Activated naive CD8-positive, alpha-beta T cell treated with anti-CD3 and anti-CD28 coated beads, Interleukin-2, amount 10 ng/mL, durations not matched to agents 7 days and 5 days (primary cell): ENCODE measurements at regions not wholly inside any gene's neighbourhood (a gene's known extent, or its start where the extent isn't known, plus 50 kb on each side); places are given as distances from the start of the nearest gene placed in this dataset.

Experiments
- ATAC-seq: fragments of 150-1000 bp; cut with Tn5 transposase; one replicate; pipeline ENCODE4 v1.10.0; 2021; ENCODE audit warnings: low read depth, moderate library complexity
- POLR2A ChIA-PET: fragments of 350-600 bp; sonication (Branson Sonifier 250); formaldehyde crosslinking; loops from one replicate; lab custom pipeline; 2021; ENCODE audit warnings: antibody characterized with exemption; lab: Charles Lee
- DNase-seq: peaks from one replicate; pipeline ENCODE4 v3.0.0; 2021
- H3K27ac Mint-ChIP-seq: one replicate; pipeline ENCODE4 v1.8.0; 2022; ENCODE audit warnings: mild to moderate bottlenecking, mixed read lengths
- H3K27me3 Mint-ChIP-seq: one replicate; pipeline ENCODE4 v1.8.0; 2022; ENCODE audit warnings: mild to moderate bottlenecking, moderate library complexity, mixed read lengths
- H3K36me3 Mint-ChIP-seq: one replicate; pipeline ENCODE4 v1.8.0; 2021; ENCODE audit warnings: mild to moderate bottlenecking, mixed read lengths
- H3K4me1 Mint-ChIP-seq: one replicate; pipeline ENCODE4 v1.8.0; 2021; ENCODE audit warnings: mixed read lengths
- H3K4me3 Mint-ChIP-seq: one replicate; pipeline ENCODE4 v1.8.0; 2022; ENCODE audit warnings: mild to moderate bottlenecking, moderate library complexity, mixed read lengths
- H3K9me3 Mint-ChIP-seq: one replicate; pipeline ENCODE4 v1.8.0; 2021; ENCODE audit warnings: mixed read lengths

DNA sequence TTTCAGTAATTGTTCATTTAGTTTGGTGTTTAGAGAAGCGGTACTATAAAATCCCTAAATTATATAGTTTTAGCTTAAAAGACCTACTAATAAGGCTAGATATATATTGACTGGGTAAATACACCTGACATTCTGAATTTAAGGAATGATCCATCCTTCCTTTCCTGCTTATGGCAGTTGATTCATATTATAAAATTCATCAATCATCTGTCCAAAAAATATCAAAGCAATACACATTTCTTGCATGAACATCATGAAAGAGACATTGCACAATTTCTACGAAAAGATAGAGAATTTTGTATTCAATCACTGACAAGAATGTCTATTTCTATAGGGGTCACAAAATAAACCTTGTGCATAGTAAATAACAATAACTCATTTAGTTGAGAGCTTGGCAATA lies 514.9 kb downstream of the SLITRK6 start:
- no peaks in the 10 kb centered on the region for H3K27me3 Mint-ChIP-seq
- no peaks in the 10 kb centered on the region for H3K4me1 Mint-ChIP-seq
- ATAC-seq (no peak), DNase-seq (no peak)
- no peak overlapping the region for H3K4me3 Mint-ChIP-seq
- no peaks in the 10 kb centered on the region for H3K9me3 Mint-ChIP-seq
- H3K36me3 Mint-ChIP-seq: no peaks in the 10 kb centered on the region
- H3K27ac Mint-ChIP-seq: no peak overlapping the region
- POLR2A ChIA-PET: no interaction called here

DNA sequence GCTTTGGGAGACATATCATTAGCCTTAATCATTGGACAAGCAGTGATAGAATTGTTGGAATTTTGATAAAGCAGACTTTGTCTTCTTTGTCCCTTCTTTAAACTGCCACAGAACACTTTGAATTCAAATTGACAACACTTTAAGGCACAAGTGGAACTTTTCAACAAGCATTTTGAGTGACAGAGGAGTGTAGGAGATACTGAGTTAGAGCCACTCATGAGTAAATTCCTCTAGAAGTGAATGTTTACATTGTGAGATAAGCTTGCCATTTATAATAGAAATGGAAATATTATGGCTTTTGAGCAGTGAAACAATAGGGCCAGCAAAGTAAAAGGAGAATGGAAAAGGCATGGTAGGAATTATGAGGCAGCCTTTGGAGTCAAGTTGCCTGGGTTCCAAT lies 515.8 kb downstream of the SLITRK6 start:
- Mint-ChIP-seq H3K36me3 (no peaks in the 10 kb centered on the region), H3K27ac (no peak overlapping the region)

DNA sequence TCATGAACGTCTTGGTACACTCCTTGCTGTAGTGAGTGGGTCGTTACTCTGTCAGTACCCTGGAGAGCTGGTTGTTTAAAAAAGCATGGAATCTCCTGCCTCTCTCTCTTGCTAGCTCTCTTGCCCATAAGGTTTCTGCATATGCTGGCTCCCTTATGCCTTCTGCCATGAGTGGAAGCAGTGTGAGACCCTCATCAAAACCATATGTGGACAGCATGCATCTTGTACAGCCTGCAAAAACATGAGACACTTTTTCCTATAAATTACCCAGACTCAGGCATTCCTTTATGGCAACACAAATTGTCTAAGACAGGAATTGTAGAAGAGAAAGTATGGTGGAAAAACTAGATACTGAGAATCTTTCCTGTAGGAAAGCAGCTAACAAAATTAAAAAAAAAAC lies 516.3 kb downstream of the SLITRK6 start:
- Mint-ChIP-seq H3K36me3 (no peaks in the 10 kb centered on the region), H3K4me1 (no peaks in the 10 kb centered on the region), H3K27ac (no peak overlapping the region), H3K27me3 (no peaks in the 10 kb centered on the region), H3K4me3 (no peak overlapping the region), H3K9me3 (no peaks in the 10 kb centered on the region)
- DNase-seq: no peak
- no peak for ATAC-seq
- POLR2A ChIA-PET: no interaction called here

More for the DNA sequence above, 515.8 kb downstream of the SLITRK6 start:
- DNase-seq: no peak
- Mint-ChIP-seq H3K4me3 (no peak overlapping the region), H3K9me3 (no peaks in the 10 kb centered on the region), H3K4me1 (no peaks in the 10 kb centered on the region), H3K27me3 (no peaks in the 10 kb centered on the region)
- ATAC-seq: no peak
- POLR2A ChIA-PET: no interaction called here

DNA sequence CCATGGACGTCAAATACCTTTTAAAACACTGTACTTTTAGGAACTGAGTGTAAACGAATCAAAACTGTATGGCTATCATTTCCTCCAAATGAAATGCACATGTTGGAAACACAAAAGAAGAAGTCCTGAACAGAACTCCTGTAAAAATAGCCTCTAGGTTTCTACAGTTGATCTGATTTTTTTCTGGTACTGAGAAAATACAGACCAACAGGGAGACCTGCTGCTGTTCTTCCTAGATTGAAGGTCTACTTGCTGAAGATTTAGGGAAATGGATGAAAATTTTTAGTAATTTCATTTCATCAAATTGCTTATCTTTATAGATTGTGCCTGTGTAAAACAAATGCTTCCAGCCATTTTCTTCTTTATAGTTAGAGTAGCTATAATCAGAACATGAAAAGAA lies 520.4 kb downstream of the SLITRK6 start:
- Mint-ChIP-seq H3K9me3 (no peaks in the 10 kb centered on the region), H3K4me3 (no peak overlapping the region), H3K4me1 (no peaks in the 10 kb centered on the region), H3K27ac (no peak overlapping the region), H3K36me3 (no peaks in the 10 kb centered on the region), H3K27me3 (no peaks in the 10 kb centered on the region)
- ATAC-seq (no peak), DNase-seq (no peak)
- POLR2A ChIA-PET: no interaction called here

DNA sequence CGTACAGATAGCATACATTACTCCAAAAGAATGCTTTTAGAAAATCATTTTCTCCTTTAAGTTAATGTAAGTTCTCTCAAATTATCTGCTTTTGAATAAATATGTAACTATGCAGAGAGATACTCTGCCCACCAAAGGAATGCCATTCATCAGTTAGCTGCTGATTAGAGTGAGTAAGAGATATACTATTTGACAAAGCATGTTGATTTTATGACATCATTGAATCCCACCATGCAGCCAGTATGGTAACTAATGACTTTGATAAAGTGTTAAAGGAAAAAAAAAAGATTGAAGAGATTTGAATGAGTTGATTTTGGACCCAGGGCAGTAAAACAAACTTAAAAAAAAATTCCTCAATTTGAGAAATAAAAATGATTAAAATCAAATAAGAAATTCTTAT lies 521.5 kb downstream of the SLITRK6 start:
- DNase-seq: no peak
- Mint-ChIP-seq H3K27me3 (no peaks in the 10 kb centered on the region), H3K36me3 (no peaks in the 10 kb centered on the region), H3K9me3 (no peaks in the 10 kb centered on the region), H3K27ac (no peak overlapping the region), H3K4me3 (no peak overlapping the region), H3K4me1 (no peaks in the 10 kb centered on the region)
- no peak for ATAC-seq
- POLR2A ChIA-PET: no interaction called here

DNA sequence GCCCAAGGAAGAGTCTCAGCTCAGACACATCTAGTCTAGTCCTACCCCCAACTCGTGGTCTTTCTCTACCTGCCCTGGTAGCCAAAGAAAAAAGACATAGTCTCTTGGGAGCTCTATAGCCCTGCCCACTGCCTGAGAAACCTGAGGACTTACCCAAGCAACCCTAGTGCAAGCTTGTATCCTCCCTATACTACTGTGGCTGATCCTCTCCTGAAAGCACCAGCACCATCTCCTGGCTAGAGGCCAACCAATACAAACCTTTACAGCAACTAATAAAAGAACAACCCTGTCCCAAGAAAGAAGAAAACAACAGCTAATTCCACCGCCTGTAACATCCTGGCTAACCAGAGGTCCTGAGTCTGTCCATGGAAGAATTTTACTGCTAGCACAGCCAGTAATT lies 532.4 kb downstream of the SLITRK6 start:
- POLR2A ChIA-PET: no interaction called here
- no peak overlapping the region for H3K4me3 Mint-ChIP-seq
- no peaks in the 10 kb centered on the region for H3K4me1 Mint-ChIP-seq
- H3K27ac Mint-ChIP-seq: no peak overlapping the region
- no peak for DNase-seq
- no peak for ATAC-seq
- H3K9me3 Mint-ChIP-seq: no peaks in the 10 kb centered on the region
- H3K36me3 Mint-ChIP-seq: no peaks in the 10 kb centered on the region
- no peaks in the 10 kb centered on the region for H3K27me3 Mint-ChIP-seq

DNA sequence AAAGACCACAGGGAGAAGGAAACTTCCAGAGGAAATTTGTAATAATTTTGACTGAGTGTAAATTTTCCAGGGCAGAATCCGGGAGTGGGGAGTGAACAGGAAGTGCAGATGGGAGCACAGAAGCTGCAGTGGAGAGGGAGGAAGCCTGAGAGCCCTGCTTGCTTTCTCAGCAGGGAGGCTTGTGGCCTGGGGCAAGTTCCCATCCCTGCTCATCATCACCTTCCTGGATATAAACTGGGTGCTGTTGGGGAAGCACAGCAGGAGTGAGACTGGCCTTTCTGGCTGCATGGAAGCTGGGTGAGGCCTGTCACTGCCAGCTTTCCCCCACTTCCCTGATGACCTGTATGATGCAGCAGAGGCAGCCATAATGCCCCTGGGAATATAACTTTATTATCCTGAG lies 532.9 kb downstream of the SLITRK6 start:
- H3K36me3 Mint-ChIP-seq: no peaks in the 10 kb centered on the region
- H3K9me3 Mint-ChIP-seq: no peaks in the 10 kb centered on the region
- no peak for DNase-seq
- ATAC-seq: no peak
- H3K4me1 Mint-ChIP-seq: no peaks in the 10 kb centered on the region
- POLR2A ChIA-PET: no interaction called here
- no peaks in the 10 kb centered on the region for H3K27me3 Mint-ChIP-seq
- no peak overlapping the region for H3K4me3 Mint-ChIP-seq
- H3K27ac Mint-ChIP-seq: no peak overlapping the region

DNA sequence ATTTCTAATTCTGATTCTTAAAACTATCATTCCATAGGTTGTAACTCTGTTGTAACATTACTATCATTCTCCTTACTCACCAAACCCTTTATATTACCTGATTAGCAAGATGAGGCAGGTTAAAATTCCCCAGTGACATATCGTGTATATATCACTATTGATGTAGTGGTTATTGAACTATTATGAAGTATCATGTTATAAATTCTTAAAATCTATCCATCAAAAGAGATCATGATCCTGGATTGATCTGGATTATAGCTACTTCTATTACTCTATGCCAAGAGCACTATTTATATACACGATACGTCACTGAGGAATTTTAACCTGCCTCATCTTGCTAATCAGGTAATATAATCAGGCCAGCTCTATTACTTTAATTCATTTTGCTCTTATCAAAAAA lies 533.9 kb downstream of the SLITRK6 start:
- ATAC-seq (no peak), DNase-seq (no peak)
- no peaks in the 10 kb centered on the region for H3K9me3 Mint-ChIP-seq
- H3K27me3 Mint-ChIP-seq: no peaks in the 10 kb centered on the region
- no peaks in the 10 kb centered on the region for H3K36me3 Mint-ChIP-seq
- H3K27ac Mint-ChIP-seq: no peak overlapping the region
- H3K4me3 Mint-ChIP-seq: no peak overlapping the region
- POLR2A ChIA-PET: no interaction called here
- H3K4me1 Mint-ChIP-seq: no peaks in the 10 kb centered on the region

DNA sequence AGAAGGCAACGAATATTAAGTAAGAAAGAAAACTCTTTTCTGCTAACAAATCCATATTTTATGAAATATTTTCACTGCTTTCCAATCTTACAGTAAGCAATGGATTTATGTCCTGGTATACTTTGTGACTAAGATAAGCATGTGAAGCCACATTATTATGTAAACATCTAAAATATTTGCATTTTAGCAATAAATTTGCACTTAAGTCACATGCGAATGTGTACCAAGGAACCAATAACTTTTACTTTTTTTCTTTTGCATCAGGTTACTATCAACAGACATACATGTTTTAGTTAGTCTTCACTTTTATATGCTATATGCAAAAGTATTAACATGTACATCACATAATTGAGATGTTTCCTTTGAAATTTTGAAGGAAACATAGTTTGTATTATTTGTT lies 536.7 kb downstream of the SLITRK6 start:
- POLR2A ChIA-PET: no interaction called here
- H3K4me3 Mint-ChIP-seq: no peak overlapping the region
- H3K4me1 Mint-ChIP-seq: no peaks in the 10 kb centered on the region
- no peaks in the 10 kb centered on the region for H3K36me3 Mint-ChIP-seq
- no peak for DNase-seq
- no peak overlapping the region for H3K27ac Mint-ChIP-seq
- H3K9me3 Mint-ChIP-seq: no peaks in the 10 kb centered on the region
- no peak for ATAC-seq
- no peaks in the 10 kb centered on the region for H3K27me3 Mint-ChIP-seq

DNA sequence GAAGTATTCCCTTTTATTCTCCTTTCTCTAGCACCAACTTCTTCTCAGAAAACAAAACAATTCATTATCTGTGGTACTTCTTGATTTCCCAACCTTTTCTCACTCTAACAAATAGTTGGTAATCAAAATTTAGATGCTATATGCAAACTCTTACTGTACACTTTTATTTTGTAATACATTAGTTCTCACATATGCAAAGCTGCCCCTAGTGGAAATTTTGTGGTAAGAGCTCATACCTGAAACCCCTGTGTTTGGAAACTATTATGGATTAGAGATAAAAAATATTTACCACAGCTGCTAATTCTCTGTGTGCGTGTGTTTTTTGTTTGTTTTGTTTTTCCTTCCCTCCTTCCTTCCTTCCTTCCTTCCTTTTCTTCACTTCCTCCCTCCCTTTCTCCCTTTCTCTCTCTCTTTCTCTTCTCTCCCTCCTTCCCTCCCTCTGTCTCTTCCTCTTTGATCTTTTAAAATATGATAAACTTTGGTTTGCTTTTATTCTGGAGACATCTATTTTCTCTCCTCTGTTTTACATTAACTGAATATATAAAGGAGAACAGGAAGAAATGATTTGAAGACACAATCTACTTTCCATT lies 537.4 kb downstream of the SLITRK6 start:
- no peak overlapping the region for H3K4me3 Mint-ChIP-seq
- POLR2A ChIA-PET: no interaction called here
- H3K4me1 Mint-ChIP-seq: no peaks in the 10 kb centered on the region
- H3K27ac Mint-ChIP-seq: no peak overlapping the region
- no peaks in the 10 kb centered on the region for H3K36me3 Mint-ChIP-seq
- no peak for DNase-seq
- no peaks in the 10 kb centered on the region for H3K9me3 Mint-ChIP-seq
- no peaks in the 10 kb centered on the region for H3K27me3 Mint-ChIP-seq
- ATAC-seq: no peak

DNA sequence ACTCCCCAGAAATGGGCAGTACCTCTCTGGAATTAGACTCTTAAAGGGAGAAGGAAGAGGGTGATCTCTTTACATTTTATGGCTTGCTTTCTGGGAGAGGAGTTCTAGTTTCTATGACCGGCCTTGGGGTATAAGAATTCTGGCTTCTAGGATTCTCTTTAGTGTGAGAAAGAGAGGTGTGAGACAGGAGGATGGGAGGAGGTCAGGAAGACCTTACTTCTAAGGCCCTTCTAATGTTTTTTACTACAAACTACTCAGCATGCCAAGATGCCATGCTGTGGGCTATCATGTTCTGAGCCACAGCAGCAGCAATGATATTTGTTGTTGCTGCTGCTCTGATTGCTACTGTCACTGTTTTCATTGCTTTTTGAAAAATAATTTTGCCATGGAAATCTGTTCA lies 538.3 kb downstream of the SLITRK6 start:
- DNase-seq (no peak), ATAC-seq (no peak)
- no peaks in the 10 kb centered on the region for H3K27me3 Mint-ChIP-seq
- H3K36me3 Mint-ChIP-seq: no peaks in the 10 kb centered on the region
- POLR2A ChIA-PET: no interaction called here
- no peaks in the 10 kb centered on the region for H3K4me1 Mint-ChIP-seq
- H3K27ac Mint-ChIP-seq: no peak overlapping the region
- no peak overlapping the region for H3K4me3 Mint-ChIP-seq
- H3K9me3 Mint-ChIP-seq: no peaks in the 10 kb centered on the region

DNA sequence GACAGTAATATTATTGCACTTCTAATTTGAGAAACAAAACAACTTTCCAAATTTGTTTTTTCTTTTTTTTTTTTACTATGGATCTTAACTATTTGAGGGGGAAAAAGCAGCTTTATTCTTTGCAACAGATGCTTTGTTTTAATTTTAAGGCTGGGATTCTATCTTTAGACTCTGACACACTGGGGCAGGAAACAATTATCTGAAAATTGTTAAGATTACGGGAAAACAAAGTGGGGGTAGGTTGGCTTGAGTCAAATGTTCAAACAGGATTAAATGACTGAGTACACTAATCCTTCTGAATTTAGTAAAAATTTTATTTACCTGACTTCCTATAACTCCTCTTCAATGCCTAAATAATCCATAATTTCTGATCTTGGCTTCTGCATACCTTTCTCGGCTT lies 543.2 kb downstream of the SLITRK6 start:
- POLR2A ChIA-PET: no interaction called here
- H3K36me3 Mint-ChIP-seq: no peaks in the 10 kb centered on the region
- DNase-seq (no peak), ATAC-seq (no peak)
- H3K9me3 Mint-ChIP-seq: no peaks in the 10 kb centered on the region
- no peak overlapping the region for H3K4me3 Mint-ChIP-seq
- H3K27ac Mint-ChIP-seq: no peak overlapping the region
- no peaks in the 10 kb centered on the region for H3K4me1 Mint-ChIP-seq
- no peaks in the 10 kb centered on the region for H3K27me3 Mint-ChIP-seq

DNA sequence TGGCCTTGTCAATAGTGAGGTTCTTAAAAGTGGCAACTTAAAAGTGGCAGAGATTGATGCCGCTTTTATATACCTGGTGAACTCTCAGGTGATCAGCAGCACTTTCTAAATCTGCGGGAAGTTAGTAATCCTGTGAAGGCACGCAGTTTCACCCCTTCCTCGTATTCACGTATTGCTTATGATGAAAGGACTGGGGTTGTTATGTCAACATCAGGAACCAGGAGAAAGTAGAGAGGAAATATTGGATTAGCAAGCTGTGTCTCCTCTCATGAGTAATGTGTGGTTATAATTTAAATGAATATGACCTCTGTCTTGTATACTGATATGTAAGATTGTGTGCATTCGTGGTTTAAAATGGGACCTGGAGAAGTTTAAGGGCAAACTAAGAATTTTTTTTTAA lies 544.6 kb downstream of the SLITRK6 start:
- ATAC-seq (no peak), DNase-seq (no peak)
- Mint-ChIP-seq H3K27me3 (no peaks in the 10 kb centered on the region), H3K4me1 (no peaks in the 10 kb centered on the region), H3K27ac (no peak overlapping the region), H3K36me3 (no peaks in the 10 kb centered on the region), H3K4me3 (no peak overlapping the region), H3K9me3 (no peaks in the 10 kb centered on the region)
- POLR2A ChIA-PET: no interaction called here

DNA sequence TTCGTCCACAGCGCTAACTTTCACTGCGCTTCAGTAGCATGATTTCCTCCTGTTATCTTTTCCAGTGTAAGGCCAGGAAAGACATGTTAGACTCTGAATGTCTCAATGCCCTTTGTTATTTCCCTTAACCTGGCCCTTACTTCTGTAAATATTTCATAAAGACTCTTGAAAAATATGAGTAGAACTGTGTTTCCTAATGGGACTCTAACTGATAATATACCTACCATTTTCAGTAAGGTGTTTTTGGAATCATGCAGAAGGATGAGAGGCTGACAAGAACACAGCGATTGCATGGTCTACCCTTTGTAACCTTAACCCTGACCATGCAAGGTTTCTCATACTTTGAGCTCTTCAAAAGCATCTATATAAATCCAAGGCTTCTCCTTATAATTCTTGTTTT lies 550.1 kb downstream of the SLITRK6 start:
- DNase-seq: no peak
- POLR2A ChIA-PET: no interaction called here
- Mint-ChIP-seq H3K27ac (no peak overlapping the region), H3K4me3 (no peak overlapping the region), H3K9me3 (peaks cover 2% of the 10 kb centered on the region), H3K36me3 (no peaks in the 10 kb centered on the region), H3K4me1 (no peaks in the 10 kb centered on the region), H3K27me3 (no peaks in the 10 kb centered on the region)
- ATAC-seq: no peak

DNA sequence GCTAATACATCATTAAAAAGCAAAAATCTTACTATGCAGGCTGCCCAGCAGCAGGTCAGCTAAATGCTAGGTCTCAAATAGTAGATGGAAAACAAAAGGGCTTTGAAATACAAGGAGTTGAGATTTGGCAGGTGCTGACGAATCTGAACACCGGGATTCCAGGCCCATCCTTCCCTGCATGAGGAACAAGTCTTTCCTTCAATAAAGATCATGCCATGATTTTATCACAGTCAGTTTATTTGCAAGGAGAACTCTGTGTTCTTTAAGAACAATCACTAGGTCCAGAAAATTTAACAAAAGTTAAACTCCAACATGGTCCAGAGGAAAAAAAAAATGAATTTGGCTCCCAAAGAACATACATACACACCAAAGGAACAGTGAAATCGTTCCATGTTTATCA lies 551.4 kb downstream of the SLITRK6 start:
- no peak for ATAC-seq
- no peaks in the 10 kb centered on the region for H3K27me3 Mint-ChIP-seq
- no peak overlapping the region for H3K27ac Mint-ChIP-seq
- H3K4me3 Mint-ChIP-seq: no peak overlapping the region
- H3K4me1 Mint-ChIP-seq: no peaks in the 10 kb centered on the region
- POLR2A ChIA-PET: no interaction called here
- H3K36me3 Mint-ChIP-seq: no peaks in the 10 kb centered on the region
- peaks cover 2% of the 10 kb centered on the region for H3K9me3 Mint-ChIP-seq
- DNase-seq: no peak
